ENCODE measurements at regions not wholly inside any gene's neighbourhood (a gene's known extent, or its start where the extent isn't known, plus 50 kb on each side); places are given as distances from the start of the nearest gene placed in this dataset.

DNA sequence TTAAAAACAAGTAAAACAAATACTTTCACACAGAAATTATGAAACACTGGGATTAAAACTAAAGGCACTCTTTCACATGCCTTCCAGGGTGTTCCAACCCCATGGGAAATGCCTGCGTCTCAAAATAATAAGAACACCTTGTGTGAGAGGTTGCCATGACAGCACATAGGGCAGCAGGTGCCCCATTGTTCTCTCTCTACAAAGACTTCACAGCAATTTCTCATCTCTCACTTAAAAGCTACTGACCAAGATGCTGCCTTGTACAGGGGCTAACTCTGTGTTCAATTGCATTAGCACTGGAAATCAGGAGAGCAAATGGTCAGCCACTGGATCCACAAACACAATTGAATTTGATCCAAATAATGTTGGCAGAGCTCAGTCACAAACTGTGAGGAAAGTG is 102.5 kb upstream of the GALNTL6 start:
- ATAC-seq (ENCODE audit: low read depth) (no peak), DNase-seq (no peak)
- POLR2A ChIA-PET, result no interaction called here
- Histone ChIP-seq H3K27ac (ENCODE audit: low read length in 2 of 2) (no peak overlapping the region), H3K4me3 (ENCODE audit: control extremely low read depth in 1 of 5, extremely low read depth in 1 of 5, insufficient read depth in 1 of 5, low read depth in 2 of 5, low read length in 4 of 5) (no peak overlapping the region), H4K20me1 (ENCODE audit: control insufficient read depth, insufficient read depth, low read length, poor library complexity, severe bottlenecking) (no peaks in the 10 kb centered on the region), H2AFZ (ENCODE audit: insufficient read depth, low read depth, low read length, poor library complexity, severe bottlenecking) (no peak overlapping the region), H3K9ac (ENCODE audit: low read length) (no peak overlapping the region), H3K79me2 (ENCODE audit: control insufficient read depth, insufficient read depth, low read length) (no peaks in the 10 kb centered on the region), H3K4me1 (ENCODE audit: control insufficient read depth in 2 of 2, insufficient read depth in 2 of 2, low read length in 2 of 2) (no peaks in the 10 kb centered on the region), H3K4me2 (replicated peaks; ENCODE audit: low read depth, low read length, poor library complexity, severe bottlenecking) (no peak overlapping the region), H3K36me3 (replicated peaks in 1 of 2; ENCODE audit: control extremely low read depth in 1 of 2, control insufficient read depth in 1 of 2, extremely low read depth in 1 of 2, insufficient read depth in 2 of 2, low read length in 1 of 2) (no peaks in the 10 kb centered on the region), H3K9me3 (ENCODE audit: control extremely low read depth in 1 of 3, control insufficient read depth in 2 of 3, insufficient read depth in 1 of 3, low read length in 2 of 3) (peaks cover 0 to 12% (median 6%) of the 10 kb centered on the region in 3 donors), H3K27me3 (replicated peaks in 1 of 4; ENCODE audit: control extremely low read depth in 1 of 4, control insufficient read depth in 3 of 4, insufficient read depth in 4 of 4, low read length in 3 of 4) (no peaks in the 10 kb centered on the region)
- H3K4me1 Mint-ChIP-seq, result no peaks in the 10 kb centered on the region
- H3K27ac Mint-ChIP-seq, result no peak overlapping the region
- no peak for TF ChIP-seq EZH2 (IDR thresholded peaks at IDR 0.05; ENCODE audit: borderline replicate concordance, insufficient read depth, low read depth, low read length, poor library complexity, severe bottlenecking)
- TF ChIP-seq, protein P1, sequence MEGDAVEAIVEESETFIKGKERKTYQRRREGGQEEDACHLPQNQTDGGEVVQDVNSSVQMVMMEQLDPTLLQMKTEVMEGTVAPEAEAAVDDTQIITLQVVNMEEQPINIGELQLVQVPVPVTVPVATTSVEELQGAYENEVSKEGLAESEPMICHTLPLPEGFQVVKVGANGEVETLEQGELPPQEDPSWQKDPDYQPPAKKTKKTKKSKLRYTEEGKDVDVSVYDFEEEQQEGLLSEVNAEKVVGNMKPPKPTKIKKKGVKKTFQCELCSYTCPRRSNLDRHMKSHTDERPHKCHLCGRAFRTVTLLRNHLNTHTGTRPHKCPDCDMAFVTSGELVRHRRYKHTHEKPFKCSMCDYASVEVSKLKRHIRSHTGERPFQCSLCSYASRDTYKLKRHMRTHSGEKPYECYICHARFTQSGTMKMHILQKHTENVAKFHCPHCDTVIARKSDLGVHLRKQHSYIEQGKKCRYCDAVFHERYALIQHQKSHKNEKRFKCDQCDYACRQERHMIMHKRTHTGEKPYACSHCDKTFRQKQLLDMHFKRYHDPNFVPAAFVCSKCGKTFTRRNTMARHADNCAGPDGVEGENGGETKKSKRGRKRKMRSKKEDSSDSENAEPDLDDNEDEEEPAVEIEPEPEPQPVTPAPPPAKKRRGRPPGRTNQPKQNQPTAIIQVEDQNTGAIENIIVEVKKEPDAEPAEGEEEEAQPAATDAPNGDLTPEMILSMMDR (IDR thresholded peaks at IDR 0.05), result no peak
- no peak overlapping the region for H3K4me3 Mint-ChIP-seq
- WGBS (ENCODE audit: insufficient coverage), result 86% methylated on average over 1 of the region's 1 CpG
- H3K9me3 Mint-ChIP-seq (ENCODE audit: insufficient read depth), result no peaks in the 10 kb centered on the region
- peaks cover 7% of the 10 kb centered on the region for H3K27me3 Mint-ChIP-seq
- intact Hi-C loops (cut with micrococcal nuclease), result no loop called here
- CTCF ChIA-PET, result no interaction called here

DNA sequence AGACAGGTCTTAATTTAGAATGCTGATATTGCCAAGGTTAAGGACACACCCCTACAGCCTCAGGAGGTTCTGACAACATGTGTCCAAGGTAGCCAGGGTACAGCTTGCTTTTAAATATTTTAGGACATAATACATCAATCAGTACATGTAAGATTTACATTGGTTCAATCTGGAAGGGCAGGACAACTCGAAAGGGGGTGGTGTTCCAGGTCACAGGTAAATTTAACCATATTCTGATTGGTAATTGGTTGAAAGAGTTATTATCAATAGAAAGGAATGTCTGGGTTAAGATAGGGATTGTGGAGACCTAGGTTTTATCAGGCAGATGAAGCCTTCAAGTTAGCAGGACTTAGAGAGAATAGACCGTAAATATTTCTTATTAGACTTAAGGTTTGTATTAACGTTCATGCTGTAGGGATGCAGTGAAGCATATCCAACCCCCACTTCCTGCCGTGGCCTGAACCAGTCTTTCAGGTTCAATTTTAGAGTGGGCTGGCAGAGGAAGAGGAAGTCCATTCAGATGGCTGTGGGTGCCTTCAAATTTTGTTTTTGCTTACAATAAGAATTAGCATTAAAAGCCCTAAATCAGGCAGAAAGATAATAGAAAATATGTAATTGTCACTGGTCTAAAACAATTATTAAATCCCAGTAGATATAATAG is 136.5 kb upstream of the GALNTL6 start:
- Histone ChIP-seq H3K79me2 (ENCODE audit: control insufficient read depth, insufficient read depth, low read length) (no peaks in the 10 kb centered on the region), H3K27me3 (replicated peaks in 1 of 4; ENCODE audit: control extremely low read depth in 1 of 4, control insufficient read depth in 3 of 4, insufficient read depth in 4 of 4, low read length in 3 of 4) (no peaks in the 10 kb centered on the region), H3K4me1 (ENCODE audit: control insufficient read depth in 2 of 2, insufficient read depth in 2 of 2, low read length in 2 of 2) (peaks cover 21 to 28% of the 10 kb centered on the region in 2 donors), H3K9ac (ENCODE audit: low read length) (peak overlapping the region; percentile 33), H3K4me3 (ENCODE audit: control extremely low read depth in 1 of 5, extremely low read depth in 1 of 5, insufficient read depth in 1 of 5, low read depth in 2 of 5, low read length in 4 of 5) (peak overlapping the region in 3 of 5 experiments; percentile 1 to 36 (median 13)), H3K27ac (ENCODE audit: low read length in 2 of 2) (peak overlapping the region in 1 of 2 donors; percentile 46), H3K9me3 (ENCODE audit: control extremely low read depth in 1 of 3, control insufficient read depth in 2 of 3, insufficient read depth in 1 of 3, low read length in 2 of 3) (peaks cover 0 to 6% (median 0%) of the 10 kb centered on the region in 3 donors), H3K4me2 (replicated peaks; ENCODE audit: low read depth, low read length, poor library complexity, severe bottlenecking) (peak overlapping the region; percentile 65), H3K36me3 (replicated peaks in 1 of 2; ENCODE audit: control extremely low read depth in 1 of 2, control insufficient read depth in 1 of 2, extremely low read depth in 1 of 2, insufficient read depth in 2 of 2, low read length in 1 of 2) (no peaks in the 10 kb centered on the region), H4K20me1 (ENCODE audit: control insufficient read depth, insufficient read depth, low read length, poor library complexity, severe bottlenecking) (no peaks in the 10 kb centered on the region), H2AFZ (ENCODE audit: insufficient read depth, low read depth, low read length, poor library complexity, severe bottlenecking) (peak overlapping the region; percentile 39)
- Mint-ChIP-seq H3K4me1 (peaks cover 30% of the 10 kb centered on the region), H3K4me3 (peak overlapping the region; percentile 73), H3K27ac (peak overlapping the region; percentile 60), H3K9me3 (ENCODE audit: insufficient read depth) (no peaks in the 10 kb centered on the region), H3K27me3 (no peaks in the 10 kb centered on the region)
- TF ChIP-seq EZH2 (IDR thresholded peaks at IDR 0.05; ENCODE audit: borderline replicate concordance, insufficient read depth, low read depth, low read length, poor library complexity, severe bottlenecking), result no peak
- TF ChIP-seq, protein P1 (IDR thresholded peaks at IDR 0.05), result no peak
- intact Hi-C loops (cut with micrococcal nuclease), result no loop called here
- ChIA-PET POLR2A (no interaction called here), CTCF (no interaction called here)
- ATAC-seq (ENCODE audit: low read depth) (peak; percentile 81), DNase-seq (peak; percentile 62)
- WGBS (ENCODE audit: insufficient coverage), result no CpG with 5 or more reads among the region's 4 CpGs
